Spleen (tissue), 11 donors: ENCODE measurements at regions not wholly inside any gene's neighbourhood (a gene's known extent, or its start where the extent isn't known, plus 50 kb on each side); places are given as distances from the start of the nearest gene placed in this dataset.

Experiments
- DNase-seq: peaks from one replicate; pipeline ENCODE4 v3.0.0-alpha.2; 2020
- H3K27ac ChIP-seq, 8 donors: fragments of 200-600 bp; sonication (generic) in 7 of 8; 1 replicate in 4 of 8; 2 replicates in 4 of 8; pipeline versions ENCODE4 v1.5.0 to v1.8.0; 2016 to 2021; ENCODE audit warnings: inconsistent platforms in 4 of 8, mild to moderate bottlenecking in 4 of 8, moderate library complexity in 1 of 8
- H3K27me3 ChIP-seq, 7 donors: fragments of 200-600 bp; sonication (generic) in 6 of 7; replicated peaks in 1 of 7; 1 replicate in 4 of 7; 2 replicates in 3 of 7; pipeline versions ENCODE4 v1.5.0 to v1.8.0; 2016 to 2021; ENCODE audit warnings: inconsistent platforms in 3 of 7, mild to moderate bottlenecking in 1 of 7
- H3K36me3 ChIP-seq, 6 donors: fragments of 200-600 bp; sonication (generic) in 5 of 6; 1 replicate in 4 of 6; 2 replicates in 2 of 6; pipeline versions ENCODE4 v1.5.0 to v1.8.0; 2016 to 2021; ENCODE audit warnings: inconsistent platforms in 2 of 6
- H3K4me1 ChIP-seq, 6 donors: fragments of 200-600 bp; sonication (generic) in 5 of 6; 1 replicate in 3 of 6; 2 replicates in 3 of 6; pipeline versions ENCODE4 v1.5.0 to v1.8.0; 2016 to 2021; ENCODE audit warnings: inconsistent platforms in 3 of 6
- H3K4me3 ChIP-seq, 8 donors: fragments of 200-600 bp; sonication (generic) in 7 of 8; 1 replicate in 4 of 8; 2 replicates in 4 of 8; pipeline versions ENCODE4 v1.5.0 to v1.8.0; 2016 to 2021; ENCODE audit warnings: inconsistent platforms in 4 of 8, mild to moderate bottlenecking in 4 of 8, moderate library complexity in 2 of 8
- H3K9me3 ChIP-seq, 8 donors: fragments of 200-600 bp; sonication (generic) in 7 of 8; 1 replicate in 4 of 8; 2 replicates in 4 of 8; pipeline versions ENCODE4 v1.5.0 to v1.8.0; 2016 to 2021; ENCODE audit warnings: inconsistent platforms in 4 of 8
- POLR2A ChIP-seq, 3 donors: fragments of 450-650 bp; IDR thresholded peaks; one replicate each; pipeline ENCODE4 v1.5.1; 2017; ENCODE audit warnings: antibody characterized with exemption in 3 of 3, mild to moderate bottlenecking in 1 of 3
- POLR2AphosphoS5 ChIP-seq, 3 donors: sonication (generic); formaldehyde crosslinking; IDR thresholded peaks; one replicate each; pipeline ENCODE4 v1.5.1; 2017; ENCODE audit warnings: antibody characterized with exemption in 3 of 3
- WGBS, 5 donors: extraction: QIAGEN DNeasy Blood & Tissue Kit in 3 of 5; methylation state at CpG; one replicate each; pipeline versions ENCODE4 v1.1.5 to v1.1.7; 2013 to 2018; 5-methylcytosine and 5-hydroxymethylcytosine counted together
- intact Hi-C: fragments of 100-400 bp; cut with DNase I; formaldehyde crosslinking; loops from one replicate; pipeline ENCODE4 v1.15.0; 2023; ENCODE audit warnings: low total_unique reads
- TF ChIP-seq, protein P1 (sequence below), 11 experiments: fragments of 200-600 bp in 7 of 11; fragments of 450-650 bp in 4 of 11; sonication (generic) in 4 of 11; IDR thresholded peaks in 8 of 11; conservative IDR thresholded peaks in 3 of 11; 1 replicate in 7 of 11; 2 replicates in 4 of 11; pipeline versions ENCODE4 v1.4.0 to v1.8.0; 2016 to 2021; ENCODE audit warnings: antibody characterized with exemption in 11 of 11, inconsistent platforms in 4 of 11, mild to moderate bottlenecking in 1 of 11
- donor health status: healthy with polysubstance abuse.
- donor health status: DM: no; HTN: no; CAD: no; lungs with moderate emphysema.
- donor health status: DM: no; HTN: no; CAD: no.
- donor health status: Bipolar disorder and iron deficiency.
- donor health status: healthy.
- donor health status: DM: no; HTN: no; CAD: no.
- donor health status: DM: yes; HTN: yes; CAD: no.

DNA sequence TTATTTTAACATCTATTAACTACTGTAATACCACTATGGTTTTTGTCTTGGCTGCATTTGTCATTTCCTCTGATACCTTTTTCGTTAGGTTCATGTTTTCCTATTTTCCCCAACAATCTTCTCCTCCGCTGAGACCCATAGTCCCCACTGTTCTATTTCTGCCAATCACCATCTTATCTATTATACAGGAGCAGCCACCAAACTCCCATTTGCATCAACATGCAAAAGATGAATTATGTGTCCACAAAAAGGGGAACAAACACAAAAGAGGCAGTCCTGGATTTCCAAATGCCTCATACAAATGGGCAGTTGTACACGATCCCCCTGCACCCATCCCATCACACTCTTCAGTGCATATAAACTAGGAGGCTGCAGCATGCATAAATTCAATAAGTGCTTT is 121.7 kb upstream of the MYLIP start:
- WGBS, 5 donors, result 30 to 49% (median 41%) methylated on average over 3 of the region's 3 CpGs
- H3K4me1 ChIP-seq, result no peaks in the 10 kb centered on the region
- H3K9me3 ChIP-seq, result no peaks in the 10 kb centered on the region
- intact Hi-C loops, result no loop called here
- H3K27ac ChIP-seq, result no peak overlapping the region
- H3K36me3 ChIP-seq, result no peaks in the 10 kb centered on the region
- no peak overlapping the region for H3K4me3 ChIP-seq
- TF ChIP-seq POLR2A (IDR thresholded peaks at IDR 0.05), result no peak
- H3K27me3 ChIP-seq, result no peaks in the 10 kb centered on the region
- no peak for DNase-seq

DNA sequence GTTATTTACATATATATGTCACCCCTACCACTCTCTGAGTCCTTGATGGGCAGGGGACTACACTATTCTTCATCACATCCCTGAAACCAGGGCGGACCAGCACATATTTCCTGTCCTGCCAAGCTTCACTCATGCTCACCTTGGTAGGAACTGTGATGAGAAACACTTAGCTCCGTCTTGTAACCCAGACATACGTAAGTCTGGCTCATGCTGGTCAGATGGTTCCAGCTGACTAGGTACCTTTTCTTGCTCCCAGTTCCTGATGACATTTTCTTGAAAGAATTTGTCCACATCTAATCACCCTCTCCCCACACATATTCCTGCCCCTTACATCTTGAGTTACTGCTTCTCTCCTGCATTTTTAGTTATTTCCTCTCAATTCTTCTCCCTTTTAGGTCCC is 122.2 kb upstream of the MYLIP start:
- no peak for DNase-seq
- H3K4me1 ChIP-seq, result no peaks in the 10 kb centered on the region
- H3K27ac ChIP-seq, result no peak overlapping the region
- TF ChIP-seq, protein P1, sequence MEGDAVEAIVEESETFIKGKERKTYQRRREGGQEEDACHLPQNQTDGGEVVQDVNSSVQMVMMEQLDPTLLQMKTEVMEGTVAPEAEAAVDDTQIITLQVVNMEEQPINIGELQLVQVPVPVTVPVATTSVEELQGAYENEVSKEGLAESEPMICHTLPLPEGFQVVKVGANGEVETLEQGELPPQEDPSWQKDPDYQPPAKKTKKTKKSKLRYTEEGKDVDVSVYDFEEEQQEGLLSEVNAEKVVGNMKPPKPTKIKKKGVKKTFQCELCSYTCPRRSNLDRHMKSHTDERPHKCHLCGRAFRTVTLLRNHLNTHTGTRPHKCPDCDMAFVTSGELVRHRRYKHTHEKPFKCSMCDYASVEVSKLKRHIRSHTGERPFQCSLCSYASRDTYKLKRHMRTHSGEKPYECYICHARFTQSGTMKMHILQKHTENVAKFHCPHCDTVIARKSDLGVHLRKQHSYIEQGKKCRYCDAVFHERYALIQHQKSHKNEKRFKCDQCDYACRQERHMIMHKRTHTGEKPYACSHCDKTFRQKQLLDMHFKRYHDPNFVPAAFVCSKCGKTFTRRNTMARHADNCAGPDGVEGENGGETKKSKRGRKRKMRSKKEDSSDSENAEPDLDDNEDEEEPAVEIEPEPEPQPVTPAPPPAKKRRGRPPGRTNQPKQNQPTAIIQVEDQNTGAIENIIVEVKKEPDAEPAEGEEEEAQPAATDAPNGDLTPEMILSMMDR (IDR thresholded peaks at IDR 0.05 in 8 of 11, conservative IDR thresholded peaks at IDR 0.05 in 3 of 11), result no peak
- TF ChIP-seq POLR2A (IDR thresholded peaks at IDR 0.05), result no peak
- TF ChIP-seq POLR2AphosphoS5 (IDR thresholded peaks at IDR 0.05), result no peak
- no peaks in the 10 kb centered on the region for H3K36me3 ChIP-seq
- 86 to 97% (median 89%) methylated on average over 3 of the region's 3 CpGs for WGBS, 5 donors
- H3K27me3 ChIP-seq, result no peaks in the 10 kb centered on the region
- intact Hi-C loops, result no loop called here
- no peaks in the 10 kb centered on the region for H3K9me3 ChIP-seq
- no peak overlapping the region for H3K4me3 ChIP-seq

DNA sequence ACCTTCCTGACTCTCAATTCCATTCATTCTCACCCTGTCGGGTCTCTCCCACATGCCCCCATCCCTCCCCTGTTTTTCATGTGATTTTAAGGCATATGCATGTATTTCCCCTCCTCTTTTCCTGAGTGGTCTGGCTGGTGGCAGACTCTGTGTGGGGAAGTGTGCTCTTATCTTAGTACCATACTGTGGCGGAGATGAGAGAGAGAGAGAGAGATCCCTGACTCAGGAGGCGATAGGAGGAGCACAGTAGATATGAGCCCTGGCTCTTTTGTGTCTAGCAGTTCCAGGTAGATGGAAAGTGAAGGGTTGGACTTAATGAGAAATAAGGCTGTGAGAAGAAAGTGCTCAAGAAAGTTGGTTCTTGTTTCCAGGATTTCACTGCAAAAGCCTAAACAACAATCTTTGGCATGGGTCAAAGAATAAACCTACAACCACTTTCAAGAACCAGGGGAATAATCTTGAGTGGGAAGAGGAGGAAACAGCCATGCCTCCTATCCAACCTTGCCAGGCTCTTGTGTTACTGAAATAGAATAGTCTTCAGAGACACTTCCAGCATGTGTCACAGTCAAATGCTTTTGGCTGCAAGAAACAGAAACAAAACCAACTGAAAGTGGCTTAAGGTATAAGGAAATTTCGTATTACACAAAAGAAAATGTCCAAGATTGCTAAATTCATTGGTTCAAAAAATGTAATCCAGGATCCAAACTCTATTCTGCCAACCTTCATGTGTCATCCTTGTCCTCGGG is 123.8 kb upstream of the MYLIP start:
- Histone ChIP-seq H3K27ac (no peak overlapping the region), H3K9me3 (no peaks in the 10 kb centered on the region), H3K36me3 (no peaks in the 10 kb centered on the region), H3K27me3 (no peaks in the 10 kb centered on the region), H3K4me3 (no peak overlapping the region), H3K4me1 (no peaks in the 10 kb centered on the region)
- TF ChIP-seq POLR2A (IDR thresholded peaks at IDR 0.05) (no peak), POLR2AphosphoS5 (IDR thresholded peaks at IDR 0.05) (no peak)
- TF ChIP-seq, protein P1 (IDR thresholded peaks at IDR 0.05 in 8 of 11, conservative IDR thresholded peaks at IDR 0.05 in 3 of 11), result no peak
- intact Hi-C loops, result no loop called here
- no peak for DNase-seq
- 45 to 59% (median 51%) methylated on average over 5 of the region's 5 CpGs for WGBS, 5 donors

DNA sequence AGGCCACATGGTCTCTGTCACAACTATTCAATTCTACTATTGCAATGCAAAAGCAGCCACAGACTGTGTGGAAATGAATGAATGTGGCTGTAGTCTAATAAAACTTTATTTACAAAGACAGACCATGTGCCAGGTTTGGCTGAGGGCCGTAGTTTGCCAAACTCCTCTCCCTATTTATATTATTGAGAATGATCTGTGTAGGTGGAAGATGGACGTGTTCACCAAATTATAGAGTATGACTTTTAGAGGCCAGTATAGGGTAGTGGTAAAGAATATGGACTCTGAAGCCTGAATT is 125.7 kb upstream of the MYLIP start:
- Histone ChIP-seq H3K4me1 (no peaks in the 10 kb centered on the region), H3K4me3 (no peak overlapping the region), H3K9me3 (no peaks in the 10 kb centered on the region), H3K27me3 (no peaks in the 10 kb centered on the region), H3K27ac (no peak overlapping the region), H3K36me3 (no peaks in the 10 kb centered on the region)
- WGBS, 5 donors, result 91 to 98% (median 96%) methylated on average over 2 of the region's 2 CpGs
- DNase-seq, result no peak
- intact Hi-C loops, result no loop called here
- TF ChIP-seq POLR2A (IDR thresholded peaks at IDR 0.05), result no peak

DNA sequence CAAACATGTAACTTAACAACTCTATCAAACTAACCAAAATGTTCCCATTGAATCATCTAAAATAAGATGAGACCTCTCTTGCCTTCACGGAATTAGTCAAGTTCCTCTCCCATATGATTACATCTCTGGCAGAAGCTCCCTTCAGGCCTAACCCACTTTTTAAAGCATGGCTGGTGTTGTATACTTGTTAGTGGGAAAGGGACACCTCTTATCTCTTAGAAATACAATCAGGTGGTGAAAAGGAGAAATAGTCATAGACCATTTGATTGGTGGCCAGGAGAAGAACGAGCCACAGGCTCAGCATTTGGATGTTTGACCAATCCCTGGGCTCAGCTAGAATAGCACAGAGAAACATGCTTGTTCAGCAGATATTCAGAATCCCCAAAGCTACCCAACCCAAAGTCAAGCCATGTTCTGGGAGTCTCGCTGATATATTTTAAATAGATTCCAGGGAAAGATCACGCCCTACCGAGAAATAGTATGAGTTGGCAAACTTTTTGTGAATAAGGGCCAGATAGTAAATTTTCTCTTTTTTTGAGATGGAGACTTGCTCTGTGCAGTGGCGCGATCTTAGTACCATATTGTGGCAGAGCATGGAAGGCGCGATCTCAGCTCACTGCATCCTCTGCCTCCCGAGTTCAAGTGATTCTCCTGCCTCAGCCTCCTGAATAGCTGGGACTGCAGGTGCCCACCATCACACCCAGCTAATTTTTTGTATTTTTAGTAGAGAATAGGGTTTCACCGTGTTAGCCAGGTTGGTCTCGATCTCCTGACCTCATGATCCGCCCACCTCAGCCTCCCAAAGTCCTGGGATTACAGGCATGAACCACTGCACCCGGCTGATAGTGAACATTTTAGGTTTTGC is 126.3 kb upstream of the MYLIP start:
- Histone ChIP-seq H3K36me3 (no peaks in the 10 kb centered on the region), H3K4me3 (no peak overlapping the region), H3K27ac (no peak overlapping the region), H3K9me3 (no peaks in the 10 kb centered on the region), H3K4me1 (peaks cover 0 to 5% (median 0%) of the 10 kb centered on the region in 6 donors), H3K27me3 (no peaks in the 10 kb centered on the region)
- DNase-seq, result no peak
- intact Hi-C loops, result no loop called here
- TF ChIP-seq POLR2AphosphoS5 (IDR thresholded peaks at IDR 0.05) (no peak), POLR2A (IDR thresholded peaks at IDR 0.05) (no peak)
- TF ChIP-seq, protein P1 (IDR thresholded peaks at IDR 0.05 in 8 of 11, conservative IDR thresholded peaks at IDR 0.05 in 3 of 11), result no peak
- WGBS, 5 donors, result 94 to 97% (median 96%) methylated on average over 14 of the region's 14 CpGs
